ENCODE measurements at regions not wholly inside any gene's neighbourhood (a gene's known extent, or its start where the extent isn't known, plus 50 kb on each side); places are given as distances from the start of the nearest gene placed in this dataset.

DNA sequence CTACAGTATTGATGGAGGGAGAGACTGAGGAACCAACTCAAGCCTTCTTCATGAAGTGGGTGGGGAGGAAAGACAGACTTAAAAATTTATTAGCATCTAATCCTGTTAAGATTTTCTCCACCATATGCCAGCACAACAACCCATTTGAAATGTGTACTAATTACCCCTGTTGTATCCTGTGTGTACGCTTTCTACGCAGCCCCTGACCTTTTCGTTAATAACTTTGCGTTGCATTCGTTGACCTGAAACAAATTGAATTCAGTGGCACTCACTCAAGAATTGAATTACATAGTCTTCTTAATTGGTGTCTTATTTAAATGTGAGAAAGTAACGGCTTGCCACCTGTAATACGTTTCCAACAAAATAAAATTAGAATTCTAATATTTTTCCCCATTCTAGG is 113.9 kb downstream of the LINC00237 start:
- CTCF ChIA-PET (ENCODE audit: low intra/inter-chr PET ratio): no interaction called here
- Histone ChIP-seq H3K9me1 (ENCODE audit: control insufficient read depth, insufficient read depth, low read length) (no peaks in the 10 kb centered on the region), H3K4me2 (ENCODE audit: insufficient read depth, low read length) (no peak overlapping the region), H3K9ac (ENCODE audit: insufficient read depth in 1 of 2, low read depth in 2 of 2, low read length in 2 of 2) (no peak overlapping the region), H3K9me3 (replicated peaks; ENCODE audit: control insufficient read depth, insufficient read depth, low read depth, low read length) (no peaks in the 10 kb centered on the region), H3K4me3 (no peak overlapping the region), H3K27me3 (ENCODE audit: control insufficient read depth in 2 of 2, insufficient read depth in 2 of 2, low read length in 2 of 2) (peaks cover 3 to 25% of the 10 kb centered on the region in 2 experiments; a peak in 3 of 5 replicates), H4K20me1 (replicated peaks; ENCODE audit: control insufficient read depth, insufficient read depth, low read length) (no peaks in the 10 kb centered on the region), H3K27ac (ENCODE audit: extremely low read depth, low read depth, low read length) (no peak overlapping the region), H3K4me1 (replicated peaks in 1 of 2; ENCODE audit: control insufficient read depth in 2 of 2, insufficient read depth in 2 of 2, low read length in 2 of 2) (no peaks in the 10 kb centered on the region), H3K79me2 (ENCODE audit: control insufficient read depth, insufficient read depth, low read length) (no peaks in the 10 kb centered on the region), H3K36me3 (ENCODE audit: control insufficient read depth, insufficient read depth, low read length) (no peaks in the 10 kb centered on the region), H2AFZ (ENCODE audit: low read depth, low read length) (no peak overlapping the region)
- 2% methylated on average over 7 of the region's 7 CpGs for WGBS (ENCODE audit: insufficient coverage, low coverage, missing lambda C conversion rate)
- peak; percentile 82 for TF ChIP-seq HNRNPLL (IDR thresholded peaks at IDR 0.05; ENCODE audit: low read depth, low read length, poor library complexity, severe bottlenecking)
- TF ChIP-seq, protein P1, sequence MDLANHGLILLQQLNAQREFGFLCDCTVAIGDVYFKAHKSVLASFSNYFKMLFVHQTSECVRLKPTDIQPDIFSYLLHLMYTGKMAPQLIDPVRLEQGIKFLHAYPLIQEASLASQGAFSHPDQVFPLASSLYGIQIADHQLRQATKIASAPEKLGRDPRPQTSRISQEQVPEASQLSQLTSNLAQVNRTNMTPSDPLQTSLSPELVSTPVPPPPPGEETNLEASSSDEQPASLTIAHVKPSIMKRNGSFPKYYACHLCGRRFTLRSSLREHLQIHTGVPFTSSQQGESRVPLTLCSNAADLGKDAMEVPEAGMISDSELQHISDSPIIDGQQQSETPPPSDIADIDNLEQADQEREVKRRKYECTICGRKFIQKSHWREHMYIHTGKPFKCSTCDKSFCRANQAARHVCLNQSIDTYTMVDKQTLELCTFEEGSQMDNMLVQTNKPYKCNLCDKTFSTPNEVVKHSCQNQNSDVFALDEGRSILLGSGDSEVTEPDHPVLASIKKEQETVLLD (IDR thresholded peaks at IDR 0.05): no peak
- DNase-seq (ENCODE audit: extremely low read depth in 1 of 4, low spot score in 3 of 4) (no peak), ATAC-seq (no peak), FAIRE-seq (no peak)
- in situ Hi-C loops (cut with MboI) (no loop called here), intact Hi-C loops (cut with micrococcal nuclease) (no loop called here)
- no TSS peak for BruUV-seq (replicated peaks)
- POLR2A ChIA-PET: no interaction called here

DNA sequence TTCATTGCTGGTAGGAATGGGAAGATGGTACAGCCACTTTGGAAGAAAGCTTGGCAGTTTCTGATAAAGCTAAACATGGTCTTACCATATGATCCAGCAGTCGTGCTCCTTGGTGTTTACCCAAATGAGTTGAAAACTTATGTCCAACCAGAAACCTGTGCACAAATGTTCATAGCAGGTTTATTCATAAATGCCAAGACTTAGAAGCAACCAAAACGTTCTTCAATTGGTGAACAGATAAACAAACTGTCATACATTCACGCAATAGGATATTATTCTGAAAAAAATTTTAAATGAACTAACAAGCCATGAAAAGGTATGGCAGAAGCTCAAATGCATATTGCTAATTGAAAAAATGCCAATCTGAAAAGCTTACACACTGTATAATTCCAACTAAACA is 117.1 kb downstream of the LINC00237 start:
- CTCF ChIA-PET (ENCODE audit: low intra/inter-chr PET ratio): no interaction called here
- intact Hi-C loops (cut with micrococcal nuclease) (no loop called here), in situ Hi-C loops (cut with MboI) (no loop called here)
- no peak for FAIRE-seq
- no TSS peak for BruUV-seq (replicated peaks)
- Histone ChIP-seq H3K4me2 (ENCODE audit: insufficient read depth, low read length) (no peak overlapping the region), H3K9me3 (replicated peaks; ENCODE audit: control insufficient read depth, insufficient read depth, low read depth, low read length) (no peaks in the 10 kb centered on the region), H3K36me3 (ENCODE audit: control insufficient read depth, insufficient read depth, low read length) (no peaks in the 10 kb centered on the region), H3K79me2 (ENCODE audit: control insufficient read depth, insufficient read depth, low read length) (no peaks in the 10 kb centered on the region), H4K20me1 (replicated peaks; ENCODE audit: control insufficient read depth, insufficient read depth, low read length) (no peaks in the 10 kb centered on the region), H3K27me3 (ENCODE audit: control insufficient read depth in 2 of 2, insufficient read depth in 2 of 2, low read length in 2 of 2) (peaks cover 3 to 17% of the 10 kb centered on the region in 2 experiments; a peak in 3 of 5 replicates), H3K4me3 (no peak overlapping the region), H3K4me1 (replicated peaks in 1 of 2; ENCODE audit: control insufficient read depth in 2 of 2, insufficient read depth in 2 of 2, low read length in 2 of 2) (no peaks in the 10 kb centered on the region), H3K27ac (ENCODE audit: extremely low read depth, low read depth, low read length) (no peak overlapping the region), H3K9ac (ENCODE audit: insufficient read depth in 1 of 2, low read depth in 2 of 2, low read length in 2 of 2) (no peak overlapping the region), H3K9me1 (ENCODE audit: control insufficient read depth, insufficient read depth, low read length) (no peaks in the 10 kb centered on the region), H2AFZ (ENCODE audit: low read depth, low read length) (no peak overlapping the region)
- whole genome bisulfite sequencing (ENCODE audit: insufficient coverage, low coverage, missing lambda C conversion rate): 4% methylated on average over 3 of the region's 3 CpGs
- DNase-seq (ENCODE audit: extremely low read depth in 1 of 4, low spot score in 3 of 4): no peak
- ATAC-seq: no peak
- POLR2A ChIA-PET: no interaction called here
- no peak for TF ChIP-seq EZH2 (IDR thresholded peaks at IDR 0.05; ENCODE audit: borderline replicate concordance, low read depth, low read length)
- no peak for TF ChIP-seq OTX1 (CRISPR knock-in tag; IDR thresholded peaks at IDR 0.05)
- TF ChIP-seq ZNF347 (CRISPR knock-in tag; IDR thresholded peaks at IDR 0.05; ENCODE audit: low read depth): no peak
- TF ChIP-seq, protein P2, sequence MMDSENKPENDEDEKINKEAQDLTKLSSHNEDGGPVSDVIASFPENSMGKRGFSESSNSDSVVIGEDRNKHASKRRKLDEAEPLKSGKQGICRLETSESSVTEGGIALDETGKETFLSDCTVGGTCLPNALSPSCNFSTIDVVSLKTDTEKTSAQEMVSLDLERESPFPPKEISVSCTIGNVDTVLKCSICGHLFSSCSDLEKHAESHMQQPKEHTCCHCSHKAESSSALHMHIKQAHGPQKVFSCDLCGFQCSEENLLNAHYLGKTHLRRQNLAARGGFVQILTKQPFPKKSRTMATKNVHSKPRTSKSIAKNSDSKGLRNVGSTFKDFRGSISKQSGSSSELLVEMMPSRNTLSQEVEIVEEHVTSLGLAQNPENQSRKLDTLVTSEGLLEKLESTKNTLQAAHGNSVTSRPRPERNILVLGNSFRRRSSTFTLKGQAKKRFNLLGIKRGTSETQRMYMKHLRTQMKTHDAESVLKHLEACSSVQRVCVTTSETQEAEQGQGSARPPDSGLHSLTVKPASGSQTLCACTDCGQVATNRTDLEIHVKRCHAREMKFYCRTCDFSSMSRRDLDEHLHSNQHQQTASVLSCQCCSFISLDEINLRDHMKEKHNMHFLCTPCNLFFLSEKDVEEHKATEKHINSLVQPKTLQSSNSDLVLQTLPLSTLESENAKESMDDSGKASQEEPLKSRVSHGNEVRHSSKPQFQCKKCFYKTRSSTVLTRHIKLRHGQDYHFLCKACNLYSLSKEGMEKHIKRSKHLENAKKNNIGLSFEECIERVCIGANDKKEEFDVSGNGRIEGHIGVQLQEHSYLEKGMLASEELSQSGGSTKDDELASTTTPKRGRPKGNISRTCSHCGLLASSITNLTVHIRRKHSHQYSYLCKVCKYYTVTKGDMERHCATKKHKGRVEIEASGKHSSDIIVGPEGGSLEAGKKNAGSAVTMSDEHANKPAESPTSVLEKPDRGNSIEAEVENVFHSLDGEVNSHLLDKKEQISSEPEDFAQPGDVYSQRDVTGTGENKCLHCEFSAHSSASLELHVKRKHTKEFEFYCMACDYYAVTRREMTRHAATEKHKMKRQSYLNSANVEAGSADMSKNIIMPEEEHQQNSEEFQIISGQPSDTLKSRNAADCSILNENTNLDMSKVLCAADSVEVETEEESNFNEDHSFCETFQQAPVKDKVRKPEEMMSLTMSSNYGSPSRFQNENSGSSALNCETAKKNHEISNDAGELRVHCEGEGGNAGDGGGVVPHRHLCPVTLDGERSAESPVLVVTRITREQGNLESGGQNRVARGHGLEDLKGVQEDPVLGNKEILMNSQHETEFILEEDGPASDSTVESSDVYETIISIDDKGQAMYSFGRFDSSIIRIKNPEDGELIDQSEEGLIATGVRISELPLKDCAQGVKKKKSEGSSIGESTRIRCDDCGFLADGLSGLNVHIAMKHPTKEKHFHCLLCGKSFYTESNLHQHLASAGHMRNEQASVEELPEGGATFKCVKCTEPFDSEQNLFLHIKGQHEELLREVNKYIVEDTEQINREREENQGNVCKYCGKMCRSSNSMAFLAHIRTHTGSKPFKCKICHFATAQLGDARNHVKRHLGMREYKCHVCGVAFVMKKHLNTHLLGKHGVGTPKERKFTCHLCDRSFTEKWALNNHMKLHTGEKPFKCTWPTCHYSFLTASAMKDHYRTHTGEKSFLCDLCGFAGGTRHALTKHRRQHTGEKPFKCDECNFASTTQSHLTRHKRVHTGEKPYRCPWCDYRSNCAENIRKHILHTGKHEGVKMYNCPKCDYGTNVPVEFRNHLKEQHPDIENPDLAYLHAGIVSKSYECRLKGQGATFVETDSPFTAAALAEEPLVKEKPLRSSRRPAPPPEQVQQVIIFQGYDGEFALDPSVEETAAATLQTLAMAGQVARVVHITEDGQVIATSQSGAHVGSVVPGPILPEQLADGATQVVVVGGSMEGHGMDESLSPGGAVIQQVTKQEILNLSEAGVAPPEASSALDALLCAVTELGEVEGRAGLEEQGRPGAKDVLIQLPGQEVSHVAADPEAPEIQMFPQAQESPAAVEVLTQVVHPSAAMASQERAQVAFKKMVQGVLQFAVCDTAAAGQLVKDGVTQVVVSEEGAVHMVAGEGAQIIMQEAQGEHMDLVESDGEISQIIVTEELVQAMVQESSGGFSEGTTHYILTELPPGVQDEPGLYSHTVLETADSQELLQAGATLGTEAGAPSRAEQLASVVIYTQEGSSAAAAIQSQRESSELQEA (IDR thresholded peaks at IDR 0.05; ENCODE audit: low read depth): no peak

Data from K562 (cell line).